Spleen (tissue), 11 donors: ENCODE measurements at regions not wholly inside any gene's neighbourhood (a gene's known extent, or its start where the extent isn't known, plus 50 kb on each side); places are given as distances from the start of the nearest gene placed in this dataset.

Experiments used
- DNase-seq: peaks from one replicate; pipeline ENCODE4 v3.0.0-alpha.2; 2020
- H3K27ac ChIP-seq, 8 donors: fragments of 200-600 bp; sonication (generic) in 7 of 8; 1 replicate in 4 of 8; 2 replicates in 4 of 8; pipeline versions ENCODE4 v1.5.0 to v1.8.0; 2016 to 2021; ENCODE audit warnings: inconsistent platforms in 4 of 8, mild to moderate bottlenecking in 4 of 8, moderate library complexity in 1 of 8
- H3K27me3 ChIP-seq, 7 donors: fragments of 200-600 bp; sonication (generic) in 6 of 7; replicated peaks in 1 of 7; 1 replicate in 4 of 7; 2 replicates in 3 of 7; pipeline versions ENCODE4 v1.5.0 to v1.8.0; 2016 to 2021; ENCODE audit warnings: inconsistent platforms in 3 of 7, mild to moderate bottlenecking in 1 of 7
- H3K36me3 ChIP-seq, 6 donors: fragments of 200-600 bp; sonication (generic) in 5 of 6; 1 replicate in 4 of 6; 2 replicates in 2 of 6; pipeline versions ENCODE4 v1.5.0 to v1.8.0; 2016 to 2021; ENCODE audit warnings: inconsistent platforms in 2 of 6
- H3K4me1 ChIP-seq, 6 donors: fragments of 200-600 bp; sonication (generic) in 5 of 6; 1 replicate in 3 of 6; 2 replicates in 3 of 6; pipeline versions ENCODE4 v1.5.0 to v1.8.0; 2016 to 2021; ENCODE audit warnings: inconsistent platforms in 3 of 6
- H3K4me3 ChIP-seq, 8 donors: fragments of 200-600 bp; sonication (generic) in 7 of 8; 1 replicate in 4 of 8; 2 replicates in 4 of 8; pipeline versions ENCODE4 v1.5.0 to v1.8.0; 2016 to 2021; ENCODE audit warnings: inconsistent platforms in 4 of 8, mild to moderate bottlenecking in 4 of 8, moderate library complexity in 2 of 8
- H3K9me3 ChIP-seq, 8 donors: fragments of 200-600 bp; sonication (generic) in 7 of 8; 1 replicate in 4 of 8; 2 replicates in 4 of 8; pipeline versions ENCODE4 v1.5.0 to v1.8.0; 2016 to 2021; ENCODE audit warnings: inconsistent platforms in 4 of 8
- CTCF ChIP-seq, 11 experiments: fragments of 200-600 bp in 7 of 11; fragments of 450-650 bp in 4 of 11; sonication (generic) in 4 of 11; IDR thresholded peaks in 8 of 11; conservative IDR thresholded peaks in 3 of 11; 1 replicate in 7 of 11; 2 replicates in 4 of 11; pipeline versions ENCODE4 v1.4.0 to v1.8.0; 2016 to 2021; ENCODE audit warnings: antibody characterized with exemption in 11 of 11, inconsistent platforms in 4 of 11, mild to moderate bottlenecking in 1 of 11
- POLR2A ChIP-seq, 3 donors: fragments of 450-650 bp; IDR thresholded peaks; one replicate each; pipeline ENCODE4 v1.5.1; 2017; ENCODE audit warnings: antibody characterized with exemption in 3 of 3, mild to moderate bottlenecking in 1 of 3
- POLR2AphosphoS5 ChIP-seq, 3 donors: sonication (generic); formaldehyde crosslinking; IDR thresholded peaks; one replicate each; pipeline ENCODE4 v1.5.1; 2017; ENCODE audit warnings: antibody characterized with exemption in 3 of 3
- WGBS, 5 donors: extraction: QIAGEN DNeasy Blood & Tissue Kit in 3 of 5; methylation state at CpG; one replicate each; pipeline versions ENCODE4 v1.1.5 to v1.1.7; 2013 to 2018; 5-methylcytosine and 5-hydroxymethylcytosine counted together
- intact Hi-C: fragments of 100-400 bp; cut with DNase I; formaldehyde crosslinking; loops from one replicate; pipeline ENCODE4 v1.15.0; 2023; ENCODE audit warnings: low total_unique reads
- donor health status: healthy with polysubstance abuse.
- donor health status: DM: no; HTN: no; CAD: no; lungs with moderate emphysema.
- donor health status: DM: no; HTN: no; CAD: no.
- donor health status: Bipolar disorder and iron deficiency.
- donor health status: healthy.
- donor health status: DM: no; HTN: no; CAD: no.
- donor health status: DM: yes; HTN: yes; CAD: no.

GRCh38 chr3:64853456-64853855, 165.7 kb upstream of the ADAMTS9 start:
- WGBS, 5 donors: 78 to 90% (median 88%) methylated on average over 2 of the region's 2 CpGs
- no peaks in the 10 kb centered on the region for H3K27me3 ChIP-seq
- no peaks in the 10 kb centered on the region for H3K9me3 ChIP-seq
- H3K27ac ChIP-seq: no peak overlapping the region
- no peak for TF ChIP-seq POLR2A (IDR thresholded peaks at IDR 0.05)
- no peak for TF ChIP-seq CTCF (IDR thresholded peaks at IDR 0.05 in 8 of 11, conservative IDR thresholded peaks at IDR 0.05 in 3 of 11)
- no peak for TF ChIP-seq POLR2AphosphoS5 (IDR thresholded peaks at IDR 0.05)
- no peak overlapping the region for H3K4me3 ChIP-seq
- no peaks in the 10 kb centered on the region for H3K4me1 ChIP-seq
- DNase-seq: no peak
- intact Hi-C loops: no loop called here
- H3K36me3 ChIP-seq: no peaks in the 10 kb centered on the region

GRCh38 chr3:64852738-64853137, 164.9 kb upstream of the ADAMTS9 start:
- Histone ChIP-seq H3K36me3 (no peaks in the 10 kb centered on the region), H3K27ac (no peak overlapping the region), H3K4me1 (no peaks in the 10 kb centered on the region), H3K4me3 (no peak overlapping the region), H3K27me3 (no peaks in the 10 kb centered on the region), H3K9me3 (no peaks in the 10 kb centered on the region)
- TF ChIP-seq POLR2A (IDR thresholded peaks at IDR 0.05): no peak
- no peak for TF ChIP-seq CTCF (IDR thresholded peaks at IDR 0.05 in 8 of 11, conservative IDR thresholded peaks at IDR 0.05 in 3 of 11)
- no peak for TF ChIP-seq POLR2AphosphoS5 (IDR thresholded peaks at IDR 0.05)
- intact Hi-C loops: no loop called here
- DNase-seq: no peak
- 68 to 87% (median 77%) methylated on average over 2 of the region's 2 CpGs for WGBS, 5 donors

GRCh38 chr3:64848822-64849221, 161.0 kb upstream of the ADAMTS9 start:
- 68 to 85% (median 73%) methylated on average over 4 of the region's 4 CpGs for WGBS, 5 donors
- no peak for TF ChIP-seq POLR2A (IDR thresholded peaks at IDR 0.05)
- no peak for TF ChIP-seq POLR2AphosphoS5 (IDR thresholded peaks at IDR 0.05)
- no peak for TF ChIP-seq CTCF (IDR thresholded peaks at IDR 0.05 in 8 of 11, conservative IDR thresholded peaks at IDR 0.05 in 3 of 11)
- Histone ChIP-seq H3K4me3 (no peak overlapping the region), H3K27ac (no peak overlapping the region), H3K4me1 (no peaks in the 10 kb centered on the region), H3K9me3 (peaks cover 0 to 11% (median 0%) of the 10 kb centered on the region in 8 donors), H3K36me3 (no peaks in the 10 kb centered on the region), H3K27me3 (no peaks in the 10 kb centered on the region)
- intact Hi-C loops: no loop called here
- DNase-seq: no peak

GRCh38 chr3:64848127-64848800, 160.5 kb upstream of the ADAMTS9 start:
- Histone ChIP-seq H3K4me3 (no peak overlapping the region), H3K27ac (no peak overlapping the region), H3K27me3 (no peaks in the 10 kb centered on the region), H3K4me1 (no peaks in the 10 kb centered on the region), H3K36me3 (no peaks in the 10 kb centered on the region), H3K9me3 (peaks cover 0 to 11% (median 0%) of the 10 kb centered on the region in 8 donors)
- 82 to 93% (median 88%) methylated on average over 3 of the region's 3 CpGs for WGBS, 5 donors
- intact Hi-C loops: no loop called here
- no peak for DNase-seq
- TF ChIP-seq CTCF (IDR thresholded peaks at IDR 0.05 in 8 of 11, conservative IDR thresholded peaks at IDR 0.05 in 3 of 11) (no peak), POLR2A (IDR thresholded peaks at IDR 0.05) (no peak), POLR2AphosphoS5 (IDR thresholded peaks at IDR 0.05) (no peak)
